ENCODE measurements at regions not wholly inside any gene's neighbourhood (a gene's known extent, or its start where the extent isn't known, plus 50 kb on each side); places are given as distances from the start of the nearest gene placed in this dataset.

DNA sequence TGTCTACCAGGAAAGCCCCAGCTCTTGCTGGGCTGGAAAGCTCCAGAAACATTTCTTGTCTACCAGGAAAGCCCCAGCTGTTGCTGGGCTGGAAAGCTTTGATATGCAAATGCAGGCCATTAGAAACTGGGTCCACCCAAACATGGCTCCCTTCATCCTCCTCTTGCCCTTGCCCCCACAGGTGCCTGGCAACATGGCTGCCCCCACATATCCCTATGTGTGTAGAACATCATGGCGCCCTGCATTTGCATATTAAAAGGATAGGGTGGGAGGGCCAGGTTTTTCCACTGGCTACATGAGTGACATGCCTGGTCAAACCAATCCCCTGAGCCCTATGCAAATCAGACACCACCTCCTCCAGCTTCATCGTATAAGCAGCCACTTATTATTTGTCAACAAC, 455.4 kb upstream of the ARGLU1 start:
- TF ChIP-seq CTCF (IDR thresholded peaks at IDR 0.05; ENCODE audit: control insufficient read depth, insufficient read depth, low read depth, low read length, missing control alignments), result no peak
- H3K4me3 ChIP-seq (ENCODE audit: control insufficient read depth, low read depth, low read length), result no peak overlapping the region
- DNase-seq (ENCODE audit: low read depth), result no peak

- no peak for DNase-seq (ENCODE audit: low read depth)
- TF ChIP-seq CTCF (IDR thresholded peaks at IDR 0.05; ENCODE audit: control insufficient read depth, insufficient read depth, low read depth, low read length, missing control alignments), result no peak
- no peak overlapping the region for H3K4me3 ChIP-seq (ENCODE audit: control insufficient read depth, low read depth, low read length)
Measured at GRCh38 chr13:107020393-107020792, 452.5 kb upstream of the ARGLU1 start.

GRCh38 chr13:107018285-107018684, 450.3 kb upstream of the ARGLU1 start:
- DNase-seq (ENCODE audit: low read depth), result no peak
- no peak overlapping the region for H3K4me3 ChIP-seq (ENCODE audit: control insufficient read depth, low read depth, low read length)
- TF ChIP-seq CTCF (IDR thresholded peaks at IDR 0.05; ENCODE audit: control insufficient read depth, insufficient read depth, low read depth, low read length, missing control alignments), result no peak

- H3K4me3 ChIP-seq (ENCODE audit: control insufficient read depth, low read depth, low read length), result no peak overlapping the region
- no peak for TF ChIP-seq CTCF (IDR thresholded peaks at IDR 0.05; ENCODE audit: control insufficient read depth, insufficient read depth, low read depth, low read length, missing control alignments)
- DNase-seq (ENCODE audit: low read depth), result no peak
Measured at GRCh38 chr13:107006661-107007060, 438.7 kb upstream of the ARGLU1 start.

DNA sequence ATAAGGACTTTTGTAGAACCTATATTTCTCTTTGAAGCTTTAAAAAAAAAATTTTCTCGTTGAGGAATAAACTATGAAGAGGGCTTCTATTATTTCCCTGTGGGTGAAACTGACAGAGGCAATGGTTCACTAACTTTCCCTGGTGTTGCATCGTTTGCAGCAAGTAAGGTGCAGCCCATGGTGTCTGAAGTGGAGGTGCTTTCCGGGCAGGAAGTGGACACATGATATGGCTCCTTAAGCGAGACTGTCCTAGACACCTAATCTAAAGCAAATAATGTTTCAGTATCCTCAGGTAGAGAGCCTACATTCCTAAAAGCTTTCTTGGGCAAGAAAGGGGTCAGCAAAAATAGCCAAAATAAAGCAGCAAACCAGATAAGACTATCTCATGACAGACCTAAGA, 437.6 kb upstream of the ARGLU1 start:
- DNase-seq (ENCODE audit: low read depth), result no peak
- H3K4me3 ChIP-seq (ENCODE audit: control insufficient read depth, low read depth, low read length), result no peak overlapping the region
- TF ChIP-seq CTCF (IDR thresholded peaks at IDR 0.05; ENCODE audit: control insufficient read depth, insufficient read depth, low read depth, low read length, missing control alignments), result no peak

DNA sequence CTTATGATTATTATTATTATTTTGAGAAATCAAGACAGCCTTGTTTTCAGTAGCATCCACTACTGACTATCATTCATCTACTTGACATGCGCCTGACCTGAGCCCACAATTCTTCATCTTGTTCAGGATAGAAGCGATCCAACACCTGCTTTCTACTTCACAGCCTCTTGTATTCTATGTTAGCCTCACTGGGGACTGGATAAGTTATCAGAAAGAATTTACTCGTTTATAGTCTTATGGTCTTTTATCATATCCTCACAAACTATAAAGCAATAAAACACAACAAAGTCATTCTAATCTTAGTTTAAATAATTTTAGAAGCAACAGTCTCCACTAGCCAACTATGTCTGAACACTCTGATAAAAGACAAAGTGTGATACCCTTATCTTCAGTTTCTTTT, 436.0 kb upstream of the ARGLU1 start:
- DNase-seq (ENCODE audit: low read depth), result no peak
- no peak for TF ChIP-seq CTCF (IDR thresholded peaks at IDR 0.05; ENCODE audit: control insufficient read depth, insufficient read depth, low read depth, low read length, missing control alignments)
- no peak overlapping the region for H3K4me3 ChIP-seq (ENCODE audit: control insufficient read depth, low read depth, low read length)

- no peak for TF ChIP-seq CTCF (IDR thresholded peaks at IDR 0.05; ENCODE audit: control insufficient read depth, insufficient read depth, low read depth, low read length, missing control alignments)
- no peak for DNase-seq (ENCODE audit: low read depth)
Measured at GRCh38 chr13:106998664-106999063, 430.7 kb upstream of the ARGLU1 start.

More at GRCh38 chr13:106998664-106999063, 430.7 kb upstream of the ARGLU1 start:
- H3K4me3 ChIP-seq (ENCODE audit: control insufficient read depth, low read depth, low read length), result no peak overlapping the region
